Lung (tissue), 11 donors: ENCODE measurements at regions not wholly inside any gene's neighbourhood (a gene's known extent, or its start where the extent isn't known, plus 50 kb on each side); places are given as distances from the start of the nearest gene placed in this dataset.

ENCODE experiments used
- ATAC-seq: fragments of 200-7000 bp; cut with Tn5 transposase; one replicate; pipeline ENCODE4 v1.9.1; 2020; ENCODE audit warnings: moderate number of reproducible peaks; ENCODE audit not compliant: insufficient read depth, low FRiP score
- DNase-seq, 3 donors: peaks; one replicate each; pipeline ENCODE4 v3.0.0-alpha.2; 2013 to 2017
- H3K27ac ChIP-seq, 2 donors: one replicate each; pipeline ENCODE4 v1.5.1; 2013; ENCODE audit warnings: mild to moderate bottlenecking in 2 of 2, moderate library complexity in 2 of 2, control low read depth in 1 of 2, inconsistent platforms in 1 of 2, low read depth in 1 of 2, low read length in 1 of 2
- H3K27me3 ChIP-seq, 3 donors: one replicate each; pipeline ENCODE4 v1.5.1; 2013; ENCODE audit warnings: low read length in 2 of 3; ENCODE audit not compliant: control insufficient read depth in 3 of 3, insufficient read depth in 3 of 3
- H3K36me3 ChIP-seq, 4 donors: one replicate each; pipeline ENCODE4 v1.5.1; 2013; ENCODE audit warnings: low read length in 4 of 4, mild to moderate bottlenecking in 1 of 4, moderate library complexity in 1 of 4; ENCODE audit not compliant: control insufficient read depth in 4 of 4, insufficient read depth in 4 of 4
- H3K4me1 ChIP-seq, 5 donors: one replicate each; pipeline ENCODE4 v1.5.1; 2013; ENCODE audit warnings: low read length in 5 of 5, mild to moderate bottlenecking in 2 of 5, moderate library complexity in 1 of 5; ENCODE audit not compliant: control insufficient read depth in 5 of 5, insufficient read depth in 5 of 5
- H3K4me3 ChIP-seq: one replicate; pipeline ENCODE4 v1.5.1; 2013; ENCODE audit warnings: mild to moderate bottlenecking, control low read depth, moderate library complexity
- H3K9ac ChIP-seq, 2 donors: one replicate each; pipeline ENCODE4 v1.5.1; 2013; ENCODE audit warnings: low read length in 2 of 2, control low read depth in 1 of 2; ENCODE audit not compliant: insufficient read depth in 1 of 2
- H3K9me3 ChIP-seq, 4 donors: one replicate each; pipeline ENCODE4 v1.5.1; 2013; ENCODE audit warnings: low read length in 3 of 4, mild to moderate bottlenecking in 1 of 4, moderate library complexity in 1 of 4; ENCODE audit not compliant: control insufficient read depth in 4 of 4, insufficient read depth in 3 of 4
- WGBS, 2 donors: extraction: QIAGEN DNeasy Blood & Tissue Kit; methylation state at CpG; one replicate each; pipeline ENCODE4 v1.1.7; 2013; 5-methylcytosine and 5-hydroxymethylcytosine counted together
- TF ChIP-seq, protein P1 (sequence below): IDR thresholded peaks from 2 replicates; pipeline ENCODE4 v1.5.1; 2012; ENCODE audit warnings: mild to moderate bottlenecking; ENCODE audit errors: control extremely low read depth, extremely low read depth
- donor health status: control.
- donor health status: control.
- donor health status: Bipolar disorder and iron deficiency.
- donor health status: healthy.
- donor health status: DM: yes; HTN: yes; CAD: no.

DNA sequence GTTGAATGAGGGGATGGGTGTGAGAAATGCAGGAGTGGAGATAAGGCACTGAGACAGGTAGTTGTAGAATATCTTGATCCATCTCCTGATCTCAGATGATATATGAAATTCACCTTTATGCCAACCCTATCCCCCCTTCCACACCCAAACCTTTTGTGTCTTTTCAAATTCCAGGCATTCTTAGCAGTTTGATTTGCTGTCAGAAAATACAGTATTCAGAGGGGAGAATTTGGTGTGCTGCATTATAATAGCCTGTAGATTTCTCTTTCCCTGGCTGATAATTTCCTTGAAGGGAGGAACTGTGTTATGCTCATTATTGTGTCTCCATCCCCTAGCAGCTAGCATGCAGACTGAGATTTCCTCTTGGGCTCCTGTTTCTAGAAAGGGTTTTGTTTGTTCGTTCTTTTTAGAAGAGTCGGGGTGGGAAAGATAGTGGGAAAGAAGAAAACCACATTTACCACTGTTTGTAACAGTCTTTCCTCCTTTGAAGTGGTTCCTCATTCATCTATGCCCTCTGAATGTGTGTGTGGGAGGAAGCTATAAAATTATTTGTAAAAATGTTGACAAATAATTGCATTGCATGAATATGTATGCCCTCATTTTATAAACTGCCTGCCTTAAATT lies 373.4 kb downstream of the DIPK2A start:
- TF ChIP-seq, protein P1, sequence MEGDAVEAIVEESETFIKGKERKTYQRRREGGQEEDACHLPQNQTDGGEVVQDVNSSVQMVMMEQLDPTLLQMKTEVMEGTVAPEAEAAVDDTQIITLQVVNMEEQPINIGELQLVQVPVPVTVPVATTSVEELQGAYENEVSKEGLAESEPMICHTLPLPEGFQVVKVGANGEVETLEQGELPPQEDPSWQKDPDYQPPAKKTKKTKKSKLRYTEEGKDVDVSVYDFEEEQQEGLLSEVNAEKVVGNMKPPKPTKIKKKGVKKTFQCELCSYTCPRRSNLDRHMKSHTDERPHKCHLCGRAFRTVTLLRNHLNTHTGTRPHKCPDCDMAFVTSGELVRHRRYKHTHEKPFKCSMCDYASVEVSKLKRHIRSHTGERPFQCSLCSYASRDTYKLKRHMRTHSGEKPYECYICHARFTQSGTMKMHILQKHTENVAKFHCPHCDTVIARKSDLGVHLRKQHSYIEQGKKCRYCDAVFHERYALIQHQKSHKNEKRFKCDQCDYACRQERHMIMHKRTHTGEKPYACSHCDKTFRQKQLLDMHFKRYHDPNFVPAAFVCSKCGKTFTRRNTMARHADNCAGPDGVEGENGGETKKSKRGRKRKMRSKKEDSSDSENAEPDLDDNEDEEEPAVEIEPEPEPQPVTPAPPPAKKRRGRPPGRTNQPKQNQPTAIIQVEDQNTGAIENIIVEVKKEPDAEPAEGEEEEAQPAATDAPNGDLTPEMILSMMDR: no peak
- H3K9me3 ChIP-seq: no peaks in the 10 kb centered on the region
- ATAC-seq (no peak), DNase-seq (no peak)
- H3K27ac ChIP-seq: no peak overlapping the region
- H3K4me3 ChIP-seq: no peak overlapping the region
- H3K4me1 ChIP-seq: peaks cover 0 to 21% (median 0%) of the 10 kb centered on the region in 5 donors
- WGBS, 2 donors: 18 to 45% methylated on average over 2 of the region's 2 CpGs
- H3K27me3 ChIP-seq: no peaks in the 10 kb centered on the region
- H3K9ac ChIP-seq: no peak overlapping the region
- no peaks in the 10 kb centered on the region for H3K36me3 ChIP-seq

DNA sequence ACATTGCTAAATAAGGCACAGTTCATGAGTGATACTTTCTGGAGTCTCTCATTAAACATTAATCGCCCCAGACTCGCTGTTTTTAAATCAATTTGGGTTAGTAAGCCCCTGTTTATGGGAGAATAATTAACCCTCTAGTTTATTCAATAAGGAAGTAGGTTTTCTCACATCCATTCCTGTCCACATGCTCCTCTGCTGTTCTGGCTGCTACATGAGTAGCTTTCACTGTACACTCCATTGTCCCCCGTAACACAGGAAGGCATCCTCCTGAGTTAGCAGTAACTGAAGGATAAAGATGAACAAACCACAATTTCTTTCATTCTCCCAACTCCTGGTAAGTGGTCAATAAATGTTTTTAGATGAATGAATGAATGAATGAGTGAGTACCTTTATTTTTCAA lies 378.5 kb downstream of the DIPK2A start:
- no peak for DNase-seq
- H3K9ac ChIP-seq: no peak overlapping the region
- WGBS, 2 donors: 96% methylated on average over 3 of the region's 3 CpGs
- ATAC-seq: no peak
- H3K36me3 ChIP-seq: no peaks in the 10 kb centered on the region
- TF ChIP-seq, protein P1: no peak
- H3K27ac ChIP-seq: no peak overlapping the region
- H3K27me3 ChIP-seq: no peaks in the 10 kb centered on the region
- H3K9me3 ChIP-seq: no peaks in the 10 kb centered on the region
- no peak overlapping the region for H3K4me3 ChIP-seq
- H3K4me1 ChIP-seq: peaks cover 0 to 20% (median 2%) of the 10 kb centered on the region in 5 donors

DNA sequence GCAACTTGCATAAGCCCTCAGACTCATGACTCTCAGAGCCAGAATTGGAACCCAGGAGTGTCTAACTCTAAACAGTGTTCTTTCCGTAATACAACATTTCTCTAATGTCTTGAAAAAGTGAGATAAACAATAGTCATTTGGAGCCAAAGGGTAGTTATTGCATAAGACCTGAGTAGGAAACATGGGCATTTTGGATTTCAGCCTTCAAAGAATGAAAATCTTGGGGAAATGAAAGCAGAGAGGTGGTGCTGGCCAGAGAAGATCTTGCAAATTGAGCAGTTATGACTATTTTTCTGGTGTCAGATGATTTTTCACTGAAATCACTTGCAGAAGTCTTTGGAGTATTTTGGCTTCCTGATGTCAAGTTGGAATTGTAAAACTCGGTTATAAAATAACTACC lies 379.4 kb downstream of the DIPK2A start:
- no peaks in the 10 kb centered on the region for H3K27me3 ChIP-seq
- no peak overlapping the region for H3K9ac ChIP-seq
- H3K36me3 ChIP-seq: no peaks in the 10 kb centered on the region
- no peak overlapping the region for H3K4me3 ChIP-seq
- H3K9me3 ChIP-seq: no peaks in the 10 kb centered on the region
- ATAC-seq: no peak
- peak in 2 of 3 donors; percentile 80 to 89 for DNase-seq
- 72 to 76% methylated on average over 2 of the region's 2 CpGs for WGBS, 2 donors
- peaks cover 0 to 20% (median 2%) of the 10 kb centered on the region in 5 donors for H3K4me1 ChIP-seq
- H3K27ac ChIP-seq: no peak overlapping the region
- TF ChIP-seq, protein P1: no peak

DNA sequence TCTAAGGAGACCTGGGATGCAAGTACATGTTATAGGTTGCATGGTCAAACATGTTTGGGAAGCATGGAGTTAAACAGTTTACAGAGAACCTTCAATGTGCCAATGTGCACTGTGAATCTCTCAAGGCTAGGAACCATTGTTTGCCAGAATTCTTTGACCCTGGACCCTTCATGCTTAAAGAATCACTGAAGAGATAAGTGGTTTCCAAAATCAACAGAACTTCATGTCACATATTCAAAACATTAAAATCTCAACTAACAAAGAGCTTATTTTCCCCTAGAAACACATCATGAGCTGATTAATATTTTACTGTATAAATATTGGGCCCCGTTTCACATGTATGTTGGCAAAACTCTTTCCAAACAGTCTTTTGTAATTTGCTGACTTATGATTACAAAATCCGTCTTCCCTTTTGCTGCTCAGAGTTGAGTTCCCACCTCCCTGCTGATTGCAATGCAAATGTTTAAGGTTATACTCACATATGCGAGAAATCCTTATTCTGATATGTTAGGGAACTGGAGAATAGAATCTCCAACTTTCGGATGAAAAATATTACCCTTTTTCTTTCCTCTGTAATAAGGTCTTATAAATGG lies 380.2 kb downstream of the DIPK2A start:
- WGBS, 2 donors: 37 to 54% methylated on average over 4 of the region's 4 CpGs
- ATAC-seq (no peak), DNase-seq (peak; percentile 27 to 95 (median 91))
- H3K4me1 ChIP-seq: peaks cover 0 to 20% (median 2%) of the 10 kb centered on the region in 5 donors
- no peak overlapping the region for H3K27ac ChIP-seq
- H3K27me3 ChIP-seq: no peaks in the 10 kb centered on the region
- H3K4me3 ChIP-seq: no peak overlapping the region
- H3K9me3 ChIP-seq: no peaks in the 10 kb centered on the region
- TF ChIP-seq, protein P1: no peak
- H3K9ac ChIP-seq: no peak overlapping the region
- H3K36me3 ChIP-seq: no peaks in the 10 kb centered on the region
